ENCODE measurements at regions not wholly inside any gene's neighbourhood (a gene's known extent, or its start where the extent isn't known, plus 50 kb on each side); places are given as distances from the start of the nearest gene placed in this dataset.

- H3K79me2 ChIP-seq (ENCODE audit: insufficient read depth, low read length), result no peaks in the 10 kb centered on the region
- Mint-ChIP-seq H3K4me3 (0 out of 5 replicates have a peak overlapping the region, but pooled peaks of 1 of the 2 experiments have one; percentile 0), H3K9me3 (peaks cover 4 to 7% of the 10 kb centered on the region in 2 experiments; a peak in 4 of 5 replicates), H3K36me3 (ENCODE audit: insufficient read depth in 1 of 3, low read depth in 3 of 3) (peaks cover 0 to 6% (median 4%) of the 10 kb centered on the region in 3 experiments; a peak in 3 of 7 replicates), H3K4me1 (peaks cover 19 to 30% of the 10 kb centered on the region in 2 experiments), H3K27me3 (ENCODE audit: low read depth) (peaks cover 10% of the 10 kb centered on the region), H3K27ac (peak overlapping the region; percentile 3 to 90 (median 74); a peak in 5 of 7 replicates)
- DNase-seq, result no peak
- H2BK5ac ChIP-seq (ENCODE audit: insufficient read length, low read length), result no peak overlapping the region
- no peaks in the 10 kb centered on the region for H4K20me1 ChIP-seq (ENCODE audit: control insufficient read depth, insufficient read depth, insufficient read length)
- no peaks in the 10 kb centered on the region for H3K23me2 ChIP-seq (ENCODE audit: insufficient read length, low read depth, low read length, poor library complexity, severe bottlenecking)
- no peaks in the 10 kb centered on the region for H3K79me1 ChIP-seq (ENCODE audit: insufficient read depth, low read depth, low read length, poor library complexity, severe bottlenecking)
- no peak overlapping the region for H3K18ac ChIP-seq (ENCODE audit: insufficient read length, low read depth, low read length)
- H2BK20ac ChIP-seq (ENCODE audit: low read depth, low read length, poor library complexity, severe bottlenecking), result no peak overlapping the region
- H3K56ac ChIP-seq (ENCODE audit: insufficient read length, low read depth, low read length), result no peak overlapping the region
- no peak overlapping the region for H4K8ac ChIP-seq (replicated peaks; ENCODE audit: insufficient read length, low read depth, low read length)
- no peak overlapping the region for H2AK5ac ChIP-seq (ENCODE audit: insufficient read length, low read length)
- no peak overlapping the region for H3K23ac ChIP-seq (ENCODE audit: insufficient read length, low read depth, low read length)
- H3T11ph ChIP-seq (ENCODE audit: low read length), result no peak overlapping the region
- H4K91ac ChIP-seq (ENCODE audit: insufficient read length, low read depth, low read length), result no peak overlapping the region
- H3K14ac ChIP-seq (ENCODE audit: insufficient read depth, low read length), result peak overlapping the region; percentile 46
- H4K5ac ChIP-seq (ENCODE audit: insufficient read length, low read depth, low read length), result no peak overlapping the region
- no peaks in the 10 kb centered on the region for H3K4me1 ChIP-seq (ENCODE audit: insufficient read depth, low read length)
- H3K4ac ChIP-seq (ENCODE audit: low read depth, low read length), result no peak overlapping the region
- no peaks in the 10 kb centered on the region for H3K9me3 ChIP-seq (ENCODE audit: control insufficient read depth, low read depth, low read length)
- no peak overlapping the region for H3K27ac ChIP-seq (ENCODE audit: insufficient read length, low read depth, low read length)
- no CpG with 5 or more reads among the region's 10 CpGs for WGBS (ENCODE audit: extremely low coverage, insufficient read length, low lambda C conversion rate)
- H2BK15ac ChIP-seq (ENCODE audit: low read depth, low read length), result no peak overlapping the region
- peak overlapping the region; percentile 11 for H2BK12ac ChIP-seq (ENCODE audit: insufficient read length, low read depth, low read length)
- H3K9ac ChIP-seq (ENCODE audit: extremely low read depth, insufficient read length, low read length), result no peak overlapping the region
- H2BK120ac ChIP-seq (ENCODE audit: low read depth, low read length, poor library complexity, severe bottlenecking), result no peak overlapping the region
- TF ChIP-seq, protein P1, sequence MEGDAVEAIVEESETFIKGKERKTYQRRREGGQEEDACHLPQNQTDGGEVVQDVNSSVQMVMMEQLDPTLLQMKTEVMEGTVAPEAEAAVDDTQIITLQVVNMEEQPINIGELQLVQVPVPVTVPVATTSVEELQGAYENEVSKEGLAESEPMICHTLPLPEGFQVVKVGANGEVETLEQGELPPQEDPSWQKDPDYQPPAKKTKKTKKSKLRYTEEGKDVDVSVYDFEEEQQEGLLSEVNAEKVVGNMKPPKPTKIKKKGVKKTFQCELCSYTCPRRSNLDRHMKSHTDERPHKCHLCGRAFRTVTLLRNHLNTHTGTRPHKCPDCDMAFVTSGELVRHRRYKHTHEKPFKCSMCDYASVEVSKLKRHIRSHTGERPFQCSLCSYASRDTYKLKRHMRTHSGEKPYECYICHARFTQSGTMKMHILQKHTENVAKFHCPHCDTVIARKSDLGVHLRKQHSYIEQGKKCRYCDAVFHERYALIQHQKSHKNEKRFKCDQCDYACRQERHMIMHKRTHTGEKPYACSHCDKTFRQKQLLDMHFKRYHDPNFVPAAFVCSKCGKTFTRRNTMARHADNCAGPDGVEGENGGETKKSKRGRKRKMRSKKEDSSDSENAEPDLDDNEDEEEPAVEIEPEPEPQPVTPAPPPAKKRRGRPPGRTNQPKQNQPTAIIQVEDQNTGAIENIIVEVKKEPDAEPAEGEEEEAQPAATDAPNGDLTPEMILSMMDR (conservative IDR thresholded peaks at IDR 0.05), result no peak
- H3K4me2 ChIP-seq (ENCODE audit: insufficient read depth, insufficient read length, low read length), result no peak overlapping the region
- H2AFZ ChIP-seq (ENCODE audit: low read length), result no peak overlapping the region
- H3K27me3 ChIP-seq (ENCODE audit: insufficient read depth, low read length), result no peaks in the 10 kb centered on the region
Observed at GRCh38 chr3:14330508-14330907, 71.9 kb upstream of the SLC6A6 start.
